ENCODE measurements at regions not wholly inside any gene's neighbourhood (a gene's known extent, or its start where the extent isn't known, plus 50 kb on each side); places are given as distances from the start of the nearest gene placed in this dataset.

- H3F3A ChIP-seq (ENCODE audit: insufficient read depth, low read length, poor library complexity, severe bottlenecking) = no peaks in the 10 kb centered on the region
- no peaks in the 10 kb centered on the region for H3K9me3 ChIP-seq (ENCODE audit: low read length)
- TF ChIP-seq SMC3 (conservative IDR thresholded peaks at IDR 0.05; ENCODE audit: poor library complexity) (no peak), MXI1 (conservative IDR thresholded peaks at IDR 0.05; ENCODE audit: poor library complexity, severe bottlenecking) (no peak), EP300 (conservative IDR thresholded peaks at IDR 0.05; ENCODE audit: poor library complexity, severe bottlenecking) (no peak)
- no peaks in the 10 kb centered on the region for H3K27me3 ChIP-seq (ENCODE audit: insufficient read depth, low read depth, low read length)
- no peak overlapping the region for H3K4me2 ChIP-seq (ENCODE audit: low read length)
- no peak overlapping the region for H2AFZ ChIP-seq (ENCODE audit: low read depth, low read length)
- H3K27ac ChIP-seq (ENCODE audit: low read length) = peak overlapping the region; percentile 20
- H3K4me3 ChIP-seq (ENCODE audit: low read length) = no peak overlapping the region
- H3K9me2 ChIP-seq (ENCODE audit: insufficient read depth, low read length) = no peaks in the 10 kb centered on the region
- no peaks in the 10 kb centered on the region for H3K79me2 ChIP-seq (replicated peaks; ENCODE audit: insufficient read depth, low read length)
- no peaks in the 10 kb centered on the region for H4K20me1 ChIP-seq (ENCODE audit: insufficient read depth)
- H3K9ac ChIP-seq (ENCODE audit: low read length) = no peak overlapping the region
- no peaks in the 10 kb centered on the region for H3K36me3 ChIP-seq (ENCODE audit: insufficient read depth, low read length)
These were observed 153.7 kb downstream of the CLCN4 start for GRCh38 chrX:10310511-10310910.

- Histone ChIP-seq H3K79me2 (replicated peaks; ENCODE audit: insufficient read depth, low read length) (no peaks in the 10 kb centered on the region), H3F3A (ENCODE audit: insufficient read depth, low read length, poor library complexity, severe bottlenecking) (no peaks in the 10 kb centered on the region), H3K9ac (ENCODE audit: low read length) (no peak overlapping the region), H3K4me2 (ENCODE audit: low read length) (no peak overlapping the region), H3K9me2 (ENCODE audit: insufficient read depth, low read length) (no peaks in the 10 kb centered on the region), H3K4me3 (ENCODE audit: low read length) (no peak overlapping the region), H4K20me1 (ENCODE audit: insufficient read depth) (no peaks in the 10 kb centered on the region), H3K27me3 (ENCODE audit: insufficient read depth, low read depth, low read length) (no peaks in the 10 kb centered on the region), H3K27ac (ENCODE audit: low read length) (no peak overlapping the region), H3K9me3 (ENCODE audit: low read length) (no peaks in the 10 kb centered on the region), H3K36me3 (ENCODE audit: insufficient read depth, low read length) (no peaks in the 10 kb centered on the region), H2AFZ (ENCODE audit: low read depth, low read length) (no peak overlapping the region)
- no peak for TF ChIP-seq MXI1 (conservative IDR thresholded peaks at IDR 0.05; ENCODE audit: poor library complexity, severe bottlenecking)
- TF ChIP-seq POLR2AphosphoS5 (IDR thresholded peaks at IDR 0.05) = no peak
- no peak for TF ChIP-seq REST (IDR thresholded peaks at IDR 0.05; ENCODE audit: borderline replicate concordance)
- no peak for TF ChIP-seq EZH2 (IDR thresholded peaks at IDR 0.05; ENCODE audit: borderline replicate concordance, insufficient read depth, low read length, poor library complexity, severe bottlenecking)
- TF ChIP-seq EP300 (conservative IDR thresholded peaks at IDR 0.05; ENCODE audit: poor library complexity, severe bottlenecking) = no peak
- TF ChIP-seq RAD21 (conservative IDR thresholded peaks at IDR 0.05) = no peak
- no peak for TF ChIP-seq SMC3 (conservative IDR thresholded peaks at IDR 0.05; ENCODE audit: poor library complexity)
- TF ChIP-seq CTCF (IDR thresholded peaks at IDR 0.05; ENCODE audit: poor library complexity, severe bottlenecking) = no peak
- TF ChIP-seq TAF1 (IDR thresholded peaks at IDR 0.05; ENCODE audit: low read depth) = no peak
These were observed 157.8 kb downstream of the CLCN4 start for GRCh38 chrX:10314530-10315104.
